Effector memory CD8-positive, alpha-beta T cell (primary cell): ENCODE measurements at regions not wholly inside any gene's neighbourhood (a gene's known extent, or its start where the extent isn't known, plus 50 kb on each side); places are given as distances from the start of the nearest gene placed in this dataset.

Experiments used
- ATAC-seq: fragments of 150-1000 bp; cut with Tn5 transposase; replicated peaks from 2 replicates; pipeline ENCODE4 v1.10.0; 2021; ENCODE audit warnings: mild to moderate bottlenecking, moderate library complexity
- DNase-seq, 3 experiments: peaks; one replicate each; pipeline ENCODE4 v3.0.0; 2021
- H3K27ac Mint-ChIP-seq, 2 donors: one replicate each; pipeline ENCODE4 v1.8.0; 2022; ENCODE audit warnings: mild to moderate bottlenecking in 2 of 2, mixed read lengths in 2 of 2, moderate library complexity in 2 of 2
- H3K27me3 Mint-ChIP-seq, 2 donors: one replicate each; pipeline ENCODE4 v1.8.0; 2022; ENCODE audit warnings: mixed read lengths in 2 of 2
- H3K36me3 Mint-ChIP-seq: one replicate; pipeline ENCODE4 v1.8.0; 2022; ENCODE audit warnings: mild to moderate bottlenecking, moderate library complexity, mixed read lengths; ENCODE audit not compliant: insufficient read depth
- H3K4me1 Mint-ChIP-seq, 2 donors: one replicate each; pipeline ENCODE4 v1.8.0; 2022; ENCODE audit warnings: low read depth in 2 of 2, mixed read lengths in 2 of 2
- H3K4me3 Mint-ChIP-seq, 2 donors: one replicate each; pipeline ENCODE4 v1.8.0; 2022; ENCODE audit warnings: mild to moderate bottlenecking in 2 of 2, mixed read lengths in 2 of 2, moderate library complexity in 2 of 2
- H3K9me3 Mint-ChIP-seq, 2 donors: one replicate each; pipeline ENCODE4 v1.8.0; 2022; ENCODE audit warnings: mixed read lengths in 2 of 2

GRCh38 chr21:27220416-27220815 is 253.5 kb upstream of the ADAMTS5 start:
- Mint-ChIP-seq H3K27me3 (no peaks in the 10 kb centered on the region), H3K36me3 (no peaks in the 10 kb centered on the region), H3K27ac (no peak overlapping the region), H3K9me3 (peaks cover 8 to 12% of the 10 kb centered on the region in 2 donors), H3K4me3 (no peak overlapping the region), H3K4me1 (no peaks in the 10 kb centered on the region)
- no peak for ATAC-seq
- no peak for DNase-seq

DNA sequence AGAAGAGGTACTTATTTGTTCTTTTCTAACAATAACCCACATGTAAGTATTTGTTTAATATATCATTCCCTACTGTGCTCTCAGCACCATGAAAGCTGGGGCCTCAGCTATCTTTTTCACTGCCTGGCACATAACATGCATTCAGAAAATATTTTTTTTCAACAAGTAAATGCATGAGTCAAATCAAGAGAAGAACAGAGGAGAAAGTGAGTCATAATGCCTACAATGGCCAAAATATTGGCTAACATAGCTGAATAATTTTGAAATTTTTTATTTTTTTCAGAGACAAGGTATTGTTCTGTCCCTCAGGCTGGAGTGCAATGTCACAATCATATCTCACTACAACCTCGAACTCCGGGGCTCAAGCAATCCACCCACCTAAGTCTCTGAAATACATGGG is 252.2 kb upstream of the ADAMTS5 start:
- Mint-ChIP-seq H3K27me3 (no peaks in the 10 kb centered on the region), H3K36me3 (no peaks in the 10 kb centered on the region)

GRCh38 chr21:27213303-27213702 is 246.4 kb upstream of the ADAMTS5 start:
- ATAC-seq (no peak), DNase-seq (no peak)
- Mint-ChIP-seq H3K27me3 (no peaks in the 10 kb centered on the region), H3K4me1 (no peaks in the 10 kb centered on the region), H3K4me3 (no peak overlapping the region), H3K36me3 (no peaks in the 10 kb centered on the region), H3K27ac (no peak overlapping the region), H3K9me3 (peaks cover 9 to 14% of the 10 kb centered on the region in 2 donors)

More for the DNA sequence above, 252.2 kb upstream of the ADAMTS5 start:
- Mint-ChIP-seq H3K27ac (no peak overlapping the region), H3K4me3 (no peak overlapping the region), H3K4me1 (no peaks in the 10 kb centered on the region), H3K9me3 (peaks cover 8 to 12% of the 10 kb centered on the region in 2 donors)
- ATAC-seq, result no peak
- no peak for DNase-seq

- Mint-ChIP-seq H3K4me3 (no peak overlapping the region), H3K9me3 (peaks cover 2 to 7% of the 10 kb centered on the region in 2 donors), H3K27ac (no peak overlapping the region), H3K36me3 (no peaks in the 10 kb centered on the region), H3K27me3 (no peaks in the 10 kb centered on the region), H3K4me1 (no peaks in the 10 kb centered on the region)
- no peak for ATAC-seq
- DNase-seq, result no peak
These were observed 245.6 kb upstream of the ADAMTS5 start for GRCh38 chr21:27212441-27212840.

DNA sequence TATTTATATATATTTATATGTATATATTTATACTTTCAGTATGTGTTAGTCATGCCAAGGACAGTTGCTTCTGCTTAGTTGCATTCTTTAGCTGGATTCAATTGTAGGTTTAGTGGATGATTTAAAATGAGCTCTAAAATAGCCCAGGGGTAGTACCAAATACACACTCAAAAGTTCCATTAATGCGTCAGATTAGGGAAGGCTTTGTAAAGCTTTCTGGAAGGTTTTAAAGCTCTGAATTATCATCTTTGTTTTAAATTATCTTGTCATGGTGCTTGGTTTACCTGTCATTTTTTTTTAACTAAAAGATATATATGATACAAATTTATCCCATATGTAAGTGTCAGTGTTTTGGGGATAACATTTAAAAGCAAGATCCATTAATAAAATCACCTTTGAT is 242.7 kb upstream of the ADAMTS5 start:
- Mint-ChIP-seq H3K27me3 (no peaks in the 10 kb centered on the region), H3K9me3 (peaks cover 2 to 6% of the 10 kb centered on the region in 2 donors), H3K4me3 (no peak overlapping the region), H3K4me1 (no peaks in the 10 kb centered on the region), H3K27ac (no peak overlapping the region), H3K36me3 (no peaks in the 10 kb centered on the region)
- no peak for DNase-seq
- no peak for ATAC-seq

DNA sequence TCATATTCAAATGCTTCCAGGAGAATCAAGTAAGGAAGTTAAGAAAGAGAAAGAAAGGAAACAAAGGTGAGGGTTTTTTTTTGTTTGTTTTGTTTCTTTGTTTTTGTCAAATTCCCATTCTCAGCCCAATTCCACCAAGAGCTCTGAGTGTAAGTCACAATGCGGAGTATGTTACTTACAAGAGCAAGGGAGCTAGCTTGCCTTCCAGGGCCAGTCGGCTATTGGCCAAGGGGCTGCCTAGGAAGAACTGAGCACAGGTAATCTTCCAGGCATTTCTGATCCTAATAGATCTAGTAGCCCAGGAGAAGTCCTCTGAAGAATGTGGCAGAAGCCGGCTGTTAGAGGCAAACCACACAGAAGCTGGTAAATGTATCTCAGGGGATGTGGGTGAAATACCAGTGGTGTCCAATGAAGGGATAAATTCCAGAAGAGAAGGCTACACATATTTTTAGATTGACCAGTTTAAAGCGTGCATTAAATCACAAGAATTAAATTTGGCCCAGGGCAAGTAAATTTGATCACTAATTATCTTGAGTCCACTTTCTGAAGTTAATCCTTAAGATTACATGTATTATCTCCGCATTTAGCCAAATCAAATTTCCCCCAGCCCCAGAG is 239.6 kb upstream of the ADAMTS5 start:
- no peak for DNase-seq
- Mint-ChIP-seq H3K27ac (no peak overlapping the region), H3K9me3 (peaks cover 0 to 10% of the 10 kb centered on the region in 2 donors), H3K4me1 (no peaks in the 10 kb centered on the region), H3K36me3 (no peaks in the 10 kb centered on the region), H3K4me3 (no peak overlapping the region), H3K27me3 (no peaks in the 10 kb centered on the region)
- no peak for ATAC-seq

GRCh38 chr21:27202301-27202700 is 235.4 kb upstream of the ADAMTS5 start:
- Mint-ChIP-seq H3K9me3 (peaks cover 4 to 16% of the 10 kb centered on the region in 2 donors), H3K27ac (no peak overlapping the region), H3K4me3 (no peak overlapping the region), H3K27me3 (no peaks in the 10 kb centered on the region), H3K36me3 (no peaks in the 10 kb centered on the region), H3K4me1 (no peaks in the 10 kb centered on the region)
- no peak for DNase-seq
- no peak for ATAC-seq

GRCh38 chr21:27201197-27201596 is 234.3 kb upstream of the ADAMTS5 start:
- no peaks in the 10 kb centered on the region for H3K27me3 Mint-ChIP-seq
- no peak overlapping the region for H3K27ac Mint-ChIP-seq
- no peaks in the 10 kb centered on the region for H3K4me1 Mint-ChIP-seq
- peaks cover 4 to 16% of the 10 kb centered on the region in 2 donors for H3K9me3 Mint-ChIP-seq
- DNase-seq (no peak), ATAC-seq (no peak)
- H3K4me3 Mint-ChIP-seq, result no peak overlapping the region
- no peaks in the 10 kb centered on the region for H3K36me3 Mint-ChIP-seq

- peaks cover 8 to 15% of the 10 kb centered on the region in 2 donors for H3K9me3 Mint-ChIP-seq
- no peak overlapping the region for H3K27ac Mint-ChIP-seq
- no peak overlapping the region for H3K4me3 Mint-ChIP-seq
- no peaks in the 10 kb centered on the region for H3K36me3 Mint-ChIP-seq
- no peaks in the 10 kb centered on the region for H3K4me1 Mint-ChIP-seq
- no peaks in the 10 kb centered on the region for H3K27me3 Mint-ChIP-seq
- ATAC-seq (no peak), DNase-seq (no peak)
These were observed 229.8 kb upstream of the ADAMTS5 start for GRCh38 chr21:27196651-27197050.

DNA sequence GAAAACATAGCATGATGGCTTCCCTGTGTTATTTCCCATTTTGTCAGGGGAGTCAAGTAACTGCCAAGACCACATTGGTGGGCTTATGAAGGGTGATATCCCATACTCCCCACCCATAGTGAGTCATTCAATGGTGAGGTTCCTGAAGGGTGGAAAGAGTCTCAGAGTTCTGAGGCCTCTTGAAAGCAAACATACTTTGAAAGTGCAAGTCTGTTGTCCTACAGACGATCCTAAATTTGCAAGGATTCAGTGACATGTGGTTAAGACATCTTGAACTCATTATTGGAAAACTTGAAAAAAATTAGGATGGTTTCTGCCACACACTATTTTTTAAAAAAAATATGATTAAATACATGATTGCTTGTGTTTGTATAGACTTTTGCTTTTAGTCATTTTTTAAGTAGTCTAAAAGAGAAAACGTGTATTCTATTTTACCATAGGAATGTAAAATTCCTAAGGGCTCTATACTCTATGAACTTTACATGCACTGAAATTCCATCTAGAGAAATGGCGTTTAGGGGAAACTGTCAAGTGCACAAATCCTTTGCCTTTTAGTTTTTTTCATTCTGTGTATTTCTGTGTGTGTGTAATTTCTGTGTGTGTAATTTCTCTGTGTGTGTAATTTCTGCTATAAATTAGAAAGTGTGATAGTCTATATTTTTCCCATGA is 225.5 kb upstream of the ADAMTS5 start:
- no peak for DNase-seq
- peaks cover 4 to 7% of the 10 kb centered on the region in 2 donors for H3K9me3 Mint-ChIP-seq
- H3K36me3 Mint-ChIP-seq, result no peaks in the 10 kb centered on the region
- ATAC-seq, result no peak
- H3K4me1 Mint-ChIP-seq, result no peaks in the 10 kb centered on the region
- no peaks in the 10 kb centered on the region for H3K27me3 Mint-ChIP-seq
- H3K4me3 Mint-ChIP-seq, result no peak overlapping the region
- H3K27ac Mint-ChIP-seq, result no peak overlapping the region

DNA sequence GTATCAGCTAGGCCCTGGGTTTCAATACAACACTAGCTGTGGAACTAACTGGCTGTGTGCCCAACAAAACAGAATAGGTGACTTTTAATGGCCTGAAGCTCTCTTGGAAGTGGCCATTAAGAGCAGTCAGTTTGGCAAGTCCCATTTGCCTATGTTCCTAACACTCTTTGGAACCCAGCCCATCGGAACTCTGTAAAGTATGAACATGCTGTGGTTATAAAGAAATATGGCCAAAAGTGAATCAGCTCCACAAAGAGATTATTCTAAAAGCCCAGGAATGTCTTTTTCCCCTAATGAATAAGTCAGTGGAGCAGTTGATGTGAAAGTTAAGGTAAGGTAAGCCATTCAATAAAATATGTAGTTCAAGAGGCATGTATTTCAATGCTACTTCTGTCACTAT is 223.7 kb upstream of the ADAMTS5 start:
- DNase-seq (no peak), ATAC-seq (no peak)
- H3K4me1 Mint-ChIP-seq, result no peaks in the 10 kb centered on the region
- no peaks in the 10 kb centered on the region for H3K27me3 Mint-ChIP-seq
- H3K4me3 Mint-ChIP-seq, result no peak overlapping the region
- no peaks in the 10 kb centered on the region for H3K36me3 Mint-ChIP-seq
- H3K27ac Mint-ChIP-seq, result no peak overlapping the region
- peaks cover 4 to 7% of the 10 kb centered on the region in 2 donors for H3K9me3 Mint-ChIP-seq

DNA sequence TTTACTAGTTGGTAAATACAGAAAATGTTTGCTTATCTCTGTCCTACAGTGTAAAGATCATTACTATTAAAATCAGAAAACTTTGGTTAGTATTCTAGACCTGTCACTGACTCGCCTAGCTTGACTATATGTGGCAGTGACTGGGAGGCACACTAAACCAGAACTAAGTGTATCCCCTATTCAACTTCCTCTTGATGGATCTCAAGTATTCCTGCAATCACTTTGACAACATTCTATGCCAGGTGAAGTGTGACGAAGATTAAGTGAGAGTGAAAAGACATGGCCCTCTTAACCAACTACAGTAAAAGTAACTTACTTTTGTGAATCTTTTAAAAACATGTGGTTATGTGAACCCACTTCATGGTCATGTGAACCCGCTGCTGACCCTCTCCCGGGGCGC is 223.0 kb upstream of the ADAMTS5 start:
- H3K27ac Mint-ChIP-seq, result no peak overlapping the region
- no peak overlapping the region for H3K4me3 Mint-ChIP-seq
- no peaks in the 10 kb centered on the region for H3K27me3 Mint-ChIP-seq
- no peaks in the 10 kb centered on the region for H3K4me1 Mint-ChIP-seq
- H3K9me3 Mint-ChIP-seq, result peaks cover 4 to 7% of the 10 kb centered on the region in 2 donors
- no peak for DNase-seq
- no peaks in the 10 kb centered on the region for H3K36me3 Mint-ChIP-seq
- ATAC-seq, result no peak

- H3K36me3 Mint-ChIP-seq, result no peaks in the 10 kb centered on the region
- H3K4me1 Mint-ChIP-seq, result no peaks in the 10 kb centered on the region
- no peak overlapping the region for H3K4me3 Mint-ChIP-seq
- DNase-seq, result no peak
- no peaks in the 10 kb centered on the region for H3K27me3 Mint-ChIP-seq
- no peak overlapping the region for H3K27ac Mint-ChIP-seq
- peaks cover 5 to 6% of the 10 kb centered on the region in 2 donors for H3K9me3 Mint-ChIP-seq
- no peak for ATAC-seq
These were observed 206.2 kb upstream of the ADAMTS5 start for GRCh38 chr21:27173053-27173452.

- H3K4me1 Mint-ChIP-seq, result no peaks in the 10 kb centered on the region
- ATAC-seq, result no peak
- H3K4me3 Mint-ChIP-seq, result no peak overlapping the region
- no peak for DNase-seq
- no peaks in the 10 kb centered on the region for H3K27me3 Mint-ChIP-seq
- no peak overlapping the region for H3K27ac Mint-ChIP-seq
- no peaks in the 10 kb centered on the region for H3K36me3 Mint-ChIP-seq
- H3K9me3 Mint-ChIP-seq, result peaks cover 5% of the 10 kb centered on the region in 2 donors
These were observed 204.8 kb upstream of the ADAMTS5 start for GRCh38 chr21:27171707-27172106.
